ENCODE measurements at regions not wholly inside any gene's neighbourhood (a gene's known extent, or its start where the extent isn't known, plus 50 kb on each side); places are given as distances from the start of the nearest gene placed in this dataset.

DNA sequence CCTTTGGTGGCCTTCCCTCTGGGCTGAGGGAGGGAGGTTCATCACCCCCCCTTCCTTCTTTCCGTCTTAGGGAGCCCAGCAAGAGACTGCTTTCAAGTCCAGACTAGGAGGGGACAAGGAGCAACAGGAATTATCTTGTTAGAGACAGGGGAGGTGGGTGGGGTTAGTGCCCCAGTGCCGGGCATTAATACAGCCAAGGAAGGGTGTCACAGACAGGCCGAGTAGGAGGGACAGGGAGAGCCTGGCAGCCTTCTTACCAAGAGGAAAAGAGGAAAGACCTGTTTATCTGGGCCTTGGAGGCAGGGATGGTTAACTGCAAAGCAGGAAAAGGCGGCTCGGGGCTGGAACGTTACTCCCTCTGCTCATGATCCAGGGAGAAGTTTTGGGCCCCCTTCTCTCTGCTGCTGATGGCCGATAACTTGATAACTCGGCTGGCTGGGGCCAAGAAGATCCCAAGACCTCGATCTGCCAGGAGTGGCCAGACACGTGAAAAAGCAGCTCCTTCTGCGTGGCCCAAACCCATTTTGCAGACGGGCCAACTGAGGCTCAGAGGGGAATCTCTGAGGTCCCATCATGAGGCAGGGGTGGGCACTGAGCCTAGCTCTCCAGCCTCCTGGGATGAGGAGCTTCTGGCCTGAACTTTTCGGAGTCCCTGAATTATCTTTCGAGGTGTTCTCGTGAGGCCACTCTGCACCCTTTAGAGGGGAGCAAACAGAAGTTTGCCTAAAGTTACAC, 79.3 kb downstream of the PTPRS start:
- ChIA-PET CTCF (no interaction called here), POLR2A (no interaction called here)
- DNase-seq (ENCODE audit: extremely low spot score): no peak
- TF ChIP-seq, protein P1, sequence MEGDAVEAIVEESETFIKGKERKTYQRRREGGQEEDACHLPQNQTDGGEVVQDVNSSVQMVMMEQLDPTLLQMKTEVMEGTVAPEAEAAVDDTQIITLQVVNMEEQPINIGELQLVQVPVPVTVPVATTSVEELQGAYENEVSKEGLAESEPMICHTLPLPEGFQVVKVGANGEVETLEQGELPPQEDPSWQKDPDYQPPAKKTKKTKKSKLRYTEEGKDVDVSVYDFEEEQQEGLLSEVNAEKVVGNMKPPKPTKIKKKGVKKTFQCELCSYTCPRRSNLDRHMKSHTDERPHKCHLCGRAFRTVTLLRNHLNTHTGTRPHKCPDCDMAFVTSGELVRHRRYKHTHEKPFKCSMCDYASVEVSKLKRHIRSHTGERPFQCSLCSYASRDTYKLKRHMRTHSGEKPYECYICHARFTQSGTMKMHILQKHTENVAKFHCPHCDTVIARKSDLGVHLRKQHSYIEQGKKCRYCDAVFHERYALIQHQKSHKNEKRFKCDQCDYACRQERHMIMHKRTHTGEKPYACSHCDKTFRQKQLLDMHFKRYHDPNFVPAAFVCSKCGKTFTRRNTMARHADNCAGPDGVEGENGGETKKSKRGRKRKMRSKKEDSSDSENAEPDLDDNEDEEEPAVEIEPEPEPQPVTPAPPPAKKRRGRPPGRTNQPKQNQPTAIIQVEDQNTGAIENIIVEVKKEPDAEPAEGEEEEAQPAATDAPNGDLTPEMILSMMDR (IDR thresholded peaks at IDR 0.05; ENCODE audit: control extremely low read depth, extremely low read depth, low read depth, missing control alignments): no peak

DNA sequence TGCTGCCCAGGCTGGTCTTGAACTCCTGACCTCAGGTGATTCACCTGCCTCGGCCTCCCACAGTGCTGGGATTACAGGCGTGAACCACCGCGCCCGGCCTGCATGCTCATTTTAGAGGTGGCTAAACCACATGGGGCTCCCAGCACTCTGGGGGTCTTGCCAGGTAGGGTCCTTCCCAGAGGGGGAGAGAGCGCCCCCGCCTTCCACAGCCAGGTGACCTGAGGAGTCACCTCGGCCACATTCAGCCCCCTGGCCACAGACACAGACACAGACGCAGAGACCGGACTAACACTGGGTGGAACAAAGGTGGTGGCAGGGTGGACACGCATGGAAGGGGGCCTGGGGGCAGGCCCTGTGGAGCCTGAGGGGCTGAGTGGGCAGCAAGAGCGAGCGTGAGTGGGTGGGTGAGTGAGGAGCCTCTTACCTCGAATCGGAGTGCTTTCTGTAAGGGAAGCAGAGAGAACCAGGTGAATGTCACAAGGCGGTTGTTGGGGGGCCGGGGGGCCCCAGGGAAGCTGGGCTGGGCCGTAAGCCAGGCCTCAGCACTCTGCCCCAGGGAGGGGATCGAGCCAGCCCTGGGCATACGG, 80.1 kb downstream of the PTPRS start:
- ChIA-PET CTCF (no interaction called here), POLR2A (no interaction called here)

GRCh38 chr19:5259750-5260149, 80.9 kb downstream of the PTPRS start:
- ChIA-PET POLR2A (no interaction called here), CTCF (no interaction called here)
- TF ChIP-seq, protein P1 (IDR thresholded peaks at IDR 0.05; ENCODE audit: control extremely low read depth, extremely low read depth, low read depth, missing control alignments): no peak
- no peak for DNase-seq (ENCODE audit: extremely low spot score)

More for the DNA sequence above, 80.1 kb downstream of the PTPRS start:
- TF ChIP-seq, protein P1 (IDR thresholded peaks at IDR 0.05; ENCODE audit: control extremely low read depth, extremely low read depth, low read depth, missing control alignments): no peak
- no peak for DNase-seq (ENCODE audit: extremely low spot score)

- DNase-seq (ENCODE audit: extremely low spot score): no peak
- CTCF ChIA-PET: no interaction called here
- POLR2A ChIA-PET: no interaction called here
- TF ChIP-seq, protein P1 (IDR thresholded peaks at IDR 0.05; ENCODE audit: control extremely low read depth, extremely low read depth, low read depth, missing control alignments): no peak
Observed at GRCh38 chr19:5257155-5258045, 83.2 kb downstream of the PTPRS start.

- ChIA-PET POLR2A (no interaction called here), CTCF (no interaction called here)
- TF ChIP-seq, protein P1 (IDR thresholded peaks at IDR 0.05; ENCODE audit: control extremely low read depth, extremely low read depth, low read depth, missing control alignments): no peak
- DNase-seq (ENCODE audit: extremely low spot score): no peak
Observed at GRCh38 chr19:5255602-5256231, 84.9 kb downstream of the PTPRS start.

GRCh38 chr19:5254944-5255343, 85.7 kb downstream of the PTPRS start:
- ChIA-PET CTCF (no interaction called here), POLR2A (no interaction called here)
- DNase-seq (ENCODE audit: extremely low spot score): no peak
- TF ChIP-seq, protein P1 (IDR thresholded peaks at IDR 0.05; ENCODE audit: control extremely low read depth, extremely low read depth, low read depth, missing control alignments): no peak

Measured in GM10248 (cell line).